H9 (cell line): ENCODE measurements at regions not wholly inside any gene's neighbourhood (a gene's known extent, or its start where the extent isn't known, plus 50 kb on each side); places are given as distances from the start of the nearest gene placed in this dataset.

Source experiments
- DNase-seq: peaks from one replicate; pipeline ENCODE4 v3.0.0-alpha.2; 2017
- H2AFZ ChIP-seq: one replicate; pipeline ENCODE4 v1.6.1; 2013; ENCODE audit warnings: mild to moderate bottlenecking, low read length, control low read depth, moderate library complexity
- H2AK5ac ChIP-seq: 2 replicates; pipeline ENCODE4 v1.6.1; 2013; ENCODE audit warnings: low read length, control low read depth, mixed read lengths; ENCODE audit not compliant: insufficient read length
- H2BK120ac ChIP-seq: one replicate; pipeline ENCODE4 v1.6.1; 2013; ENCODE audit warnings: low read depth, mild to moderate bottlenecking, low read length, control low read depth, inconsistent platforms; ENCODE audit not compliant: poor library complexity, severe bottlenecking
- H2BK12ac ChIP-seq: 2 replicates; pipeline ENCODE4 v1.6.1; 2013; ENCODE audit warnings: low read length, control low read depth, mixed read lengths, low read depth; ENCODE audit not compliant: insufficient read length
- H2BK15ac ChIP-seq: 2 replicates; pipeline ENCODE4 v1.6.1; 2013; ENCODE audit warnings: low read depth, low read length, control low read depth
- H2BK20ac ChIP-seq: one replicate; pipeline ENCODE4 v1.6.1; 2013; ENCODE audit warnings: low read depth, mild to moderate bottlenecking, low read length, control low read depth, inconsistent platforms; ENCODE audit not compliant: poor library complexity, severe bottlenecking
- H2BK5ac ChIP-seq: 2 replicates; pipeline ENCODE4 v1.6.1; 2013; ENCODE audit warnings: low read length, control low read depth, mixed read lengths; ENCODE audit not compliant: insufficient read length
- H3K14ac ChIP-seq: 2 replicates; pipeline ENCODE4 v1.6.1; 2013; ENCODE audit warnings: low read length, control low read depth; ENCODE audit not compliant: insufficient read depth
- H3K18ac ChIP-seq: 2 replicates; pipeline ENCODE4 v1.6.1; 2013; ENCODE audit warnings: low read depth, mild to moderate bottlenecking, mixed read lengths, low read length, control low read depth; ENCODE audit not compliant: insufficient read length
- H3K23ac ChIP-seq: 2 replicates; pipeline ENCODE4 v1.6.1; 2013; ENCODE audit warnings: low read length, control low read depth, mixed read lengths, low read depth; ENCODE audit not compliant: insufficient read length
- H3K23me2 ChIP-seq: 2 replicates; pipeline ENCODE4 v1.6.1; 2013; ENCODE audit warnings: low read depth, mild to moderate bottlenecking, mixed read lengths, low read length, control low read depth; ENCODE audit not compliant: insufficient read length, poor library complexity, severe bottlenecking
- H3K27ac ChIP-seq: 2 replicates; pipeline ENCODE4 v1.5.1; 2013; ENCODE audit warnings: low read length, control low read depth, mixed read lengths, low read depth; ENCODE audit not compliant: insufficient read length
- H3K27me3 ChIP-seq: 2 replicates; pipeline ENCODE4 v1.6.1; 2013; ENCODE audit warnings: low read length, control low read depth, inconsistent platforms; ENCODE audit not compliant: insufficient read depth
- H3K4ac ChIP-seq: 2 replicates; pipeline ENCODE4 v1.6.1; 2013; ENCODE audit warnings: low read depth, mild to moderate bottlenecking, control low read depth, inconsistent platforms, low read length, moderate library complexity
- H3K4me1 ChIP-seq: 2 replicates; pipeline ENCODE4 v1.6.1; 2013; ENCODE audit warnings: low read length, control low read depth, inconsistent platforms; ENCODE audit not compliant: insufficient read depth
- H3K4me2 ChIP-seq: 2 replicates; pipeline ENCODE4 v1.6.1; 2013; ENCODE audit warnings: low read length, control low read depth, mixed read lengths; ENCODE audit not compliant: insufficient read length, insufficient read depth
- H3K56ac ChIP-seq: 2 replicates; pipeline ENCODE4 v1.6.1; 2013; ENCODE audit warnings: low read depth, mild to moderate bottlenecking, mixed read lengths, low read length, control low read depth; ENCODE audit not compliant: insufficient read length
- H3K79me1 ChIP-seq: 2 replicates; pipeline ENCODE4 v1.6.1; 2013; ENCODE audit warnings: low read depth, mild to moderate bottlenecking, moderate library complexity, low read length, control low read depth, inconsistent platforms; ENCODE audit not compliant: insufficient read depth, poor library complexity, severe bottlenecking
- H3K79me2 ChIP-seq: 2 replicates; pipeline ENCODE4 v1.6.1; 2013; ENCODE audit warnings: low read length, control low read depth, inconsistent platforms; ENCODE audit not compliant: insufficient read depth
- H3K9ac ChIP-seq: 2 replicates; pipeline ENCODE4 v1.6.1; 2013; ENCODE audit warnings: low read length, control low read depth, mixed read lengths; ENCODE audit not compliant: insufficient read length; ENCODE audit errors: extremely low read depth
- H3K9me3 ChIP-seq: one replicate; pipeline ENCODE4 v1.6.1; 2013; ENCODE audit warnings: low read depth, low read length, inconsistent platforms; ENCODE audit not compliant: control insufficient read depth
- H3T11ph ChIP-seq: one replicate; pipeline ENCODE4 v1.6.1; 2013; ENCODE audit warnings: mild to moderate bottlenecking, low read length, control low read depth, inconsistent platforms
- H4K20me1 ChIP-seq: one replicate; pipeline ENCODE4 v1.6.1; 2013; ENCODE audit not compliant: control insufficient read depth, insufficient read length, insufficient read depth
- H4K5ac ChIP-seq: 2 replicates; pipeline ENCODE4 v1.6.1; 2013; ENCODE audit warnings: low read depth, mild to moderate bottlenecking, mixed read lengths, low read length, control low read depth; ENCODE audit not compliant: insufficient read length
- H4K8ac ChIP-seq: replicated peaks from 2 replicates; pipeline ENCODE4 v1.6.1; 2013; ENCODE audit warnings: low read length, control low read depth, mixed read lengths, low read depth; ENCODE audit not compliant: insufficient read length
- H4K91ac ChIP-seq: 2 replicates; pipeline ENCODE4 v1.6.1; 2013; ENCODE audit warnings: low read depth, mild to moderate bottlenecking, moderate library complexity, mixed read lengths, low read length, control low read depth; ENCODE audit not compliant: insufficient read length
- H3K27ac Mint-ChIP-seq, 3 experiments: 2 replicates in 2 of 3; 3 replicates in 1 of 3; pipeline ENCODE4 v1.8.0; 2020 to 2021; ENCODE audit warnings: mixed read lengths in 3 of 3, mild to moderate bottlenecking in 1 of 3, moderate library complexity in 1 of 3
- H3K27me3 Mint-ChIP-seq: 2 replicates; pipeline ENCODE4 v1.8.0; 2021; ENCODE audit warnings: low read depth, mild to moderate bottlenecking, moderate library complexity, mixed read lengths
- H3K36me3 Mint-ChIP-seq, 3 experiments: 2 replicates in 2 of 3; 3 replicates in 1 of 3; pipeline ENCODE4 v1.8.0; 2020 to 2021; ENCODE audit warnings: low read depth in 3 of 3, mixed read lengths in 3 of 3; ENCODE audit not compliant: insufficient read depth in 1 of 3
- H3K4me1 Mint-ChIP-seq, 2 experiments: 2 replicates each; pipeline ENCODE4 v1.8.0; 2020; ENCODE audit warnings: mixed read lengths in 2 of 2
- H3K4me3 Mint-ChIP-seq, 2 experiments: 2 replicates in 1 of 2; 3 replicates in 1 of 2; pipeline ENCODE4 v1.8.0; 2020 to 2021; ENCODE audit warnings: mild to moderate bottlenecking in 2 of 2, mixed read lengths in 2 of 2, moderate library complexity in 1 of 2
- H3K9me3 Mint-ChIP-seq, 2 experiments: 2 replicates in 1 of 2; 3 replicates in 1 of 2; pipeline ENCODE4 v1.8.0; 2020; ENCODE audit warnings: mild to moderate bottlenecking in 2 of 2, mixed read lengths in 2 of 2, moderate library complexity in 1 of 2
- whole genome bisulfite sequencing: extraction: QIAGEN DNeasy Blood & Tissue Kit; methylation state at CpG from one replicate; pipeline ENCODE4 v1.1.7; 2013; ENCODE audit warnings: missing lambda C conversion rate, low lambda C conversion rate, mixed read lengths; ENCODE audit not compliant: insufficient read length; ENCODE audit errors: extremely low coverage; 5-methylcytosine and 5-hydroxymethylcytosine counted together
- TF ChIP-seq, protein P1 (sequence below): fragments of 200-600 bp; sonication (generic); conservative IDR thresholded peaks from 3 replicates; pipeline ENCODE4 v1.8.0; 2021; ENCODE audit warnings: antibody characterized with exemption, mild to moderate bottlenecking

DNA sequence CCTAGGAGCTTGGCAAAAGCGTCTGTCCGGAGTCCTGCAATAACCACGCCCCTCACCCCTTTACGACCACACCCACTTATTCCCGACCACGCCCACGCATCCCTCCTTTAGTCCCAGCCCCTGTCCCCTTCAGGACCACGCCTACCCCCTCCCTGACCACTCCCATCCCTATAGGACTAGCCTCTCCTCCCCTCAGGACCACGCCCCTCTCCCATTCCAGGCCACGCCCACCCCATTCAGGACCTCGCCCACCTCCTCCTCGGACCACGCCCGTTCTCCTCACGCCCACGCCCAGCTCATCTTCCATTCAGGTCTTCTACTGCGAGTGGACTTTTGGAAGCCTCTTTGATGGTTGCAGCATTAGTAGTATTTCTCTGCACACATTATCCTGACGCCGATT, 131.2 kb upstream of the STX18 start:
- H3K23me2 ChIP-seq = no peaks in the 10 kb centered on the region
- H4K91ac ChIP-seq = no peak overlapping the region
- no peak overlapping the region for H2BK20ac ChIP-seq
- H3K36me3 Mint-ChIP-seq = peaks cover 0 to 3% (median 0%) of the 10 kb centered on the region in 3 experiments; a peak in 2 of 7 replicates
- peaks cover 22% of the 10 kb centered on the region for H3K27me3 Mint-ChIP-seq
- H3K9me3 Mint-ChIP-seq = no peaks in the 10 kb centered on the region; a peak in 1 of 5 replicates
- WGBS = no CpG with 5 or more reads among the region's 19 CpGs
- H3K4me1 ChIP-seq = peaks cover 12% of the 10 kb centered on the region; the same call in 1 of the 2 replicates
- H2AK5ac ChIP-seq = no peak overlapping the region
- no peak overlapping the region for H3K18ac ChIP-seq
- H2BK5ac ChIP-seq = no peak overlapping the region
- H4K20me1 ChIP-seq = no peaks in the 10 kb centered on the region
- H3K4ac ChIP-seq = no peak overlapping the region
- peaks cover 45 to 46% of the 10 kb centered on the region in 2 experiments for H3K4me1 Mint-ChIP-seq
- H2AFZ ChIP-seq = no peak overlapping the region
- no peak overlapping the region for H2BK15ac ChIP-seq
- no peak overlapping the region for H3K27ac ChIP-seq
- H3K23ac ChIP-seq = no peak overlapping the region
- H3K79me2 ChIP-seq = no peaks in the 10 kb centered on the region
- H3K27me3 ChIP-seq = no peaks in the 10 kb centered on the region
- no peak overlapping the region for H3K56ac ChIP-seq
- H2BK120ac ChIP-seq = no peak overlapping the region
- H3K9me3 ChIP-seq = no peaks in the 10 kb centered on the region
- H3K9ac ChIP-seq = no peak overlapping the region
- H3K79me1 ChIP-seq = no peaks in the 10 kb centered on the region
- H3T11ph ChIP-seq = no peak overlapping the region
- no peak overlapping the region for H3K27ac Mint-ChIP-seq
- H3K14ac ChIP-seq = no peak overlapping the region
- H3K4me3 Mint-ChIP-seq = no peak overlapping the region
- DNase-seq = peak; percentile 97
- no peak overlapping the region for H3K4me2 ChIP-seq
- H2BK12ac ChIP-seq = no peak overlapping the region
- H4K5ac ChIP-seq = no peak overlapping the region
- TF ChIP-seq, protein P1, sequence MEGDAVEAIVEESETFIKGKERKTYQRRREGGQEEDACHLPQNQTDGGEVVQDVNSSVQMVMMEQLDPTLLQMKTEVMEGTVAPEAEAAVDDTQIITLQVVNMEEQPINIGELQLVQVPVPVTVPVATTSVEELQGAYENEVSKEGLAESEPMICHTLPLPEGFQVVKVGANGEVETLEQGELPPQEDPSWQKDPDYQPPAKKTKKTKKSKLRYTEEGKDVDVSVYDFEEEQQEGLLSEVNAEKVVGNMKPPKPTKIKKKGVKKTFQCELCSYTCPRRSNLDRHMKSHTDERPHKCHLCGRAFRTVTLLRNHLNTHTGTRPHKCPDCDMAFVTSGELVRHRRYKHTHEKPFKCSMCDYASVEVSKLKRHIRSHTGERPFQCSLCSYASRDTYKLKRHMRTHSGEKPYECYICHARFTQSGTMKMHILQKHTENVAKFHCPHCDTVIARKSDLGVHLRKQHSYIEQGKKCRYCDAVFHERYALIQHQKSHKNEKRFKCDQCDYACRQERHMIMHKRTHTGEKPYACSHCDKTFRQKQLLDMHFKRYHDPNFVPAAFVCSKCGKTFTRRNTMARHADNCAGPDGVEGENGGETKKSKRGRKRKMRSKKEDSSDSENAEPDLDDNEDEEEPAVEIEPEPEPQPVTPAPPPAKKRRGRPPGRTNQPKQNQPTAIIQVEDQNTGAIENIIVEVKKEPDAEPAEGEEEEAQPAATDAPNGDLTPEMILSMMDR = no peak
- H4K8ac ChIP-seq = no peak overlapping the region
